ENCODE measurements at regions not wholly inside any gene's neighbourhood (a gene's known extent, or its start where the extent isn't known, plus 50 kb on each side); places are given as distances from the start of the nearest gene placed in this dataset.

- TF ChIP-seq CTCF (conservative IDR thresholded peaks at IDR 0.05; ENCODE audit: low read length) (no peak), EZH2phosphoT487 (IDR thresholded peaks at IDR 0.05; ENCODE audit: borderline replicate concordance) (no peak)
Measured at GRCh38 chr10:70982443-70982842, 94.1 kb upstream of the PCBD1 start.

All from Loucy (cell line).